RPMI8226 (cell line): ENCODE measurements at regions not wholly inside any gene's neighbourhood (a gene's known extent, or its start where the extent isn't known, plus 50 kb on each side); places are given as distances from the start of the nearest gene placed in this dataset.
"Not testable (repeated sequence)": the region's sequence is repeated elsewhere in the genome, so short reads cannot be mapped to it uniquely, and the experiment has no call there.

Experiments
- DNase-seq: peaks from one replicate; pipeline ENCODE4 v3.0.0-alpha.2; 2015

DNA sequence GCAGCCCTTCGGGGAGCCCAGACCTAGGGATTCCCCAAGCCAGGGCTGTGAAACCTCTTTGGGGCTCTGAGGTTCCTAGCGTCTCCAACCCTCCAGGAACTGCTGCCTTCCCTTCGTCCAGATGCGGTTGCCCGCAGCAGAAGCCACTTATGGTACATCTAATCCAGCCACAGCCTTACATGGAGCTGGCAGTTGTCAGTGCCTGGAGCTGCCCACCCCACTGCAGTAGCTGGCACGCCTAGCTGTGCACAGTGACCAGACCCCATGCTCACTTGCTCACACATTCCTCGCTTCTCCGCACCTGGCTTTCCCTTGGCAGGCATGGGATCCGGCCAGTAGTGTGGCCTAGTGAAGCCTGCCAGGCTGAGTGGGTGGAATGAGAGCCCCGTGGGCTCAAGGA lies 547.6 kb downstream of the TBC1D32 start:
- DNase-seq = no peak

DNA sequence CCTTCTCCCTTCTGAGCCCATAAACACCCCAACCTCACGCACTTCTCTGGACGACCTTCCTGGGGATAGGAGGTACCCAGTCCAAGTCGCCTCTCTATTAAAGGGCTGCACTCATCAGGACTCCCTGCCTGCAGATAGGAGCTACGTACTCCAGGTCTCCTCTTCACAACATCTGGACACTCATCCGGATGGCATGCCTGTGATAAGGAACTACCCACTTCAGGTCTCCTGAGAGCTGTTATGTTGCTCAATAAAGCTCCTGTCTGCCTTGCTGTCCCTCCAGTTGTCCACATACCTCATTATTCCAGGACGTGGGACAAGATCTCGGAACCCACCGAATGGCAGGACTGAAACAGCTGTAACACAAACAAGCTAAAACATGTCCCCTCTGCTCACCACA lies 548.0 kb downstream of the TBC1D32 start:
- DNase-seq = no peak

DNA sequence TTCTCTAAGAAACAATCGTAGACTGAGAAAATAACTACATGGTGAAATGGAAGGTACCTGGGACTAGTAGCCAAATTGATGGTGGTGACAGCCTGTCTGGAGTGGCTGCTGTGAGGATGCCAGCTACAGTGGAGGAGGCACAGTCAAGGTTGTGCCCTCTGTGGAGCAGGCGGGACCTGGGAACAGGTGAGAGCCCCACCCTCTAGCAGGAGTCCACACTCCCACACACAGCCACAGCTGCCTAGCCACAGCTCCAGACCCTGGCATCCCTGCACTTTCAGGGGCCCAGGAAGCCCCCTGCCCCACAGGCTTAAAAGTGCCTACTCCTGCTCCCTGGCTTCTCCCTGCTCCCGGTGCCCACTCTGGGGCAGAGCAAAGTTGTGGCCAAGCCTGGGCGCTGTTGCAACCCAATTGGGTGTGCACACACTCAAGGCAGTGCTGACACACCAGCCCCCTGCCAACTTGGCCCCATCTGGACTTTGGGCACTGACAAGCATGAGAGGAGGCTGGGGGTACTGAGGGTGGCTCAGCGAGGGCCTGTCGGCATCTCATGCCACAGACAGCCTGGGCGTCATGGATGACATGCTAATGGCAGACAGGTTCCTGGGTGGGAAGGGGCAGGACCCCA lies 548.7 kb downstream of the TBC1D32 start:
- DNase-seq = no peak

DNA sequence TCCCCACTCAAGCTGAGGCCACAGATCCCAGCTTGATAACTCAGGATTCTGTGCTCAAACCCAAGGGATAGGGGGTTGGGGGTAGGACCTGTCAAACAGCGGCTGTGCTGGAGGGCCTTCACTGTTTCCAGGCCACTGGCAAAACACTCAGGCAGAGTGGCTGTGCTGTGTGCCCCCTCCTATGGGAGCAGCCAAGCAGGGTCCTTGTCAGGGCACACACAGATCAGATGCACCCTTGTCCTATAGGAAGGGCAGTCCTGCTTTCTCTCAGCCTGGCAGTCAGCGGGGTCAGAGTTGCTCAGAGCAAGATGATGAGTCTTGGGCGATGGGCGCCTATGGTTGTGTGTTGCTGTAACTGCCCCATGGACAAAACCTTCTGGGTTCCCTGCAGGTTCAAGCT lies 554.8 kb downstream of the TBC1D32 start:
- no peak for DNase-seq

DNA sequence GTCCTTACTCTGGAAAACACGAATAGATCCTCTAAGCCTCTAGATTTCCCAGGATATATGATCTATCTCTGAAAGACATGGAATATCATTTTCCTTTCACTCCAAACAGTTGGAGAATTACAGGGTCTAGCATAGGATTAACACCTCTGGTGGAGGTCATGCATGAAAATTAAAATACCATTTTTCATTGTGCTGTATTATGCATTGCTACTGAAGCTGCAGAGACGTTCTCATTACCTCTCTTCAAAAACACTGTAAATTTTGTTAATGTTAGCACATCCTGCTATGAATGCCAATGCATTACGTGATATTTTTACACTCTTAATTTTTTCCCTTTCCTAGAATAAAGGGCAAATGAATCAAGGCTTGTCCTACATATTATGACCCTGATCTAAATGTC lies 558.6 kb downstream of the TBC1D32 start:
- no peak for DNase-seq

DNA sequence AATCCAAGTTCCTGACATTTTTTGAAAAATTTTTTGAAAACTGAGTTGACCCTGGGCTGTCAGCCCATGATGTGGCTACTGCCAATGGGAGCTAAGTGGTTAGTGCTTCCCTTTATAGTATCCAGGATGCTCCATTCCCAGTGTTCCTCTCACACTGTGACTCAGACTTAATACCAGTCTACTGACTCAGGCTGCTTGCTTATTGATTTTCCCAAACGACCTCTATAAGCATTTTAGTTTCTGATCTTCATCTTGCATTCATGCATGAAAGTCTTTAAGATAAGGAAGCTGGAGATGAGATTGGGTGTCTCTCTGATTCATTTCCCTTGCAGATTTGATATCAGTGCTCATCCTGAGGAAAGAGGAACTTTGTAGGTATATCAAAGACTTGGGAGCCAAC lies 560.0 kb downstream of the TBC1D32 start:
- no peak for DNase-seq

GRCh38 chr6:120771019-120771418 lies 563.3 kb downstream of the TBC1D32 start:
- no peak for DNase-seq

DNA sequence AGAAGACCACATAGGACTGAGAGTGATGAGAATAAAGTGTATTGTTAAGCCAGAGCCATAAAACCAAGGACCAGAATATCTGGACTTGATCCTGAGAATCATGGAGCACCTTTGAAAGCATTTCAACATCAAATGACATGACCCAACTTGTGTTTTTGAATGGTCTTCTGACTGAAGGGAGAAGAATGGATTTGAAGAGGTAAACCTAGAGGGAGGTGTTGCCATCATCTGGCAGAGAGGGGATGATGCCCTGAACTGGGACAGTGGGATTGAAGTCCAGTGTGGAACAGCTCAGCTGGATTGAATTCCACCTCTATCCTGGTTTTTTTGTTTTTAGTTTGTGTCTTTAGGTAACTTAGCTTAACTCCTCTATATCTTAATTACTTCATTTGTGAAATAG lies 570.0 kb downstream of the TBC1D32 start:
- DNase-seq = no peak

DNA sequence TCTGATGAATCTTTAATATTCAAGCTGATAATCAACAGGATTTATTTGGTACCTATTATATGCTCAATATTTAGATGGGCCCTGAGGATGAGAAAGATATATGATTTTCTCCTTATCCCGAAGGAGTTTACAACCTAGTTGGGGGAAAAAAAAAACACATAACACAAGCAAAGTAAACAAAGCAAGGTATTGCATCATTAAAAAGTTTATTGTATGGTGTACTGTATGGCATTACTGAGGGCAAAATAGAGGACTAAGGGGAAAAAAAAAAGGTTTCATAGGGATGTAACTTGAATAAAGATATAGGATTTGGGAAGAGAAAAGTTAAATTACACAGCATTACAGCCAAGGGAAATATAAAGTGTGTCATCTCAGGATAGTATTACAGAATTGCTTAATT lies 574.7 kb downstream of the TBC1D32 start:
- DNase-seq = no peak

- not testable (repeated sequence) for DNase-seq
Measured at GRCh38 chr6:120748574-120748973, 585.7 kb downstream of the TBC1D32 start.

- no peak for DNase-seq
Measured at GRCh38 chr6:120736740-120737139, 597.5 kb downstream of the TBC1D32 start.

- DNase-seq = no peak
Measured at GRCh38 chr6:120735641-120736040, 598.6 kb downstream of the TBC1D32 start.

GRCh38 chr6:120711255-120711654 lies 623.0 kb downstream of the TBC1D32 start:
- no peak for DNase-seq

- no peak for DNase-seq
Measured at GRCh38 chr6:120700001-120700400, 634.3 kb downstream of the TBC1D32 start.

- no peak for DNase-seq
Measured at GRCh38 chr6:120686492-120686891, 647.8 kb downstream of the TBC1D32 start.

GRCh38 chr6:120682145-120682544 lies 652.1 kb downstream of the TBC1D32 start:
- DNase-seq = no peak

- no peak for DNase-seq
Measured at GRCh38 chr6:120681204-120681603, 653.1 kb downstream of the TBC1D32 start.

GRCh38 chr6:120675886-120676285 lies 658.4 kb downstream of the TBC1D32 start:
- DNase-seq = no peak

DNA sequence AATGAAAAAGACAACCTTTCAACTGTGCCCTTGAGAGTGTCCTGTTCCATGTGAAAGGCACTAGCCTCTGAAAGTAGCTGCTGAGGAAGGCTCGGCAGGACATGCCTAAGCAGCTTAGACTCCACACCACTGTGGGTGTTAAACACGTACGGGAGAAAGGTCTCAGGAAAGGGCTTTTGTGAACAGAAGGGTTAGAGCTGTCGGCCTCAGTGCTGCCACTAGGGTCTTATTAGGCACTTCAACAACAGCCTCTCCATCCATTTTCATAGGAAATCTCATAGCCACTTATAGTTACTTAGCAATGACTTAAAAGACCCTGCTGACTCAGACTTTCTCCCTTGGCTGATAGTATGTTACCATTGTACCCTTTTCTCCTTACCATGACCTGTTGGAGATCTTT lies 662.8 kb downstream of the TBC1D32 start:
- DNase-seq = no peak

DNA sequence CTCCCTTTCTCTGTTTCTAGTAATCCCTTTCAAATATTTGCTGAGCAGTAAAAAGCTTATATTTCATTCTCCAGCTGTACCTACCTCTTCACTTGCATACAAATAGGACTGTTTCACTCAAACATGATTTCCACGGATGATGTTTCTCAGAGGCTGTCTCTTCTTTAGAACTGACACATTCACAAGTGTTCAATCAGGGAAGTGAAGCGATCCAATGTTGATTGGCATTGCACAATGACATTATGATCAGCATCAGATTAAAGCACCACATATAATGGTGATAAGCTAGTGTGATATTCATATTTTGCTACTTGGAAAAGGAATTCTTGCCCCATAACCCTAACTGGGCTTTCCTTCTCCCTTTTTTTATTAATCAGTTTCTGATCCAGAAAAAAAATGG lies 681.8 kb downstream of the TBC1D32 start:
- DNase-seq = no peak

- DNase-seq = no peak
Measured at GRCh38 chr6:120648713-120649112, 685.6 kb downstream of the TBC1D32 start.

- DNase-seq = no peak
Measured at GRCh38 chr6:120646101-120646500, 688.2 kb downstream of the TBC1D32 start.

GRCh38 chr6:120632975-120633374 lies 701.3 kb downstream of the TBC1D32 start:
- no peak for DNase-seq

- DNase-seq = no peak
Measured at GRCh38 chr6:120627612-120628011, 706.7 kb downstream of the TBC1D32 start.

DNA sequence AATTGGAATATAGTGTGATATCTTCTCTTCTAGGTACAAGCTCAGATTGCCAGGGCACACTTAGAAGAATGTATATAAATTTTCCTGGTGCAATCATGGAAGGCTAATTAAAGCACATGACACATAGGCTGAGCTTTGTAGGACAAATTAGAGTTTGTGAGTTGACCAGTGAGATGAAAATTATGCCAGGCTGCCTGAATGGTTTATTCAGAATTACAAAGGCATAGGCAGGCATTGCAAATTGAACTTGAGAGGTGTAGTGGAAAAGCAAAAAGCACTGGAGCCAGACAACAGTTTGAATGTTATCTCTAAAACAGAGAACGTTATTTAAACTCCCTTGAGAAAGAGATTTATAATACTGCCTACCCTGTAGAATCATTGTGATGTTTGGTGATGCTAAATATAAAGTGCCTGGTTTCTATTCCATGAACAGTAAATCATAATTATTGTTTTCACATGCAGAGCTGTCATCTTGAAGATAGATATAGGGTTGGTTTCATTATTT lies 712.1 kb downstream of the TBC1D32 start:
- DNase-seq = no peak
